NCI-H2227 treated with DMSO at 0.1 percent for 48 hours (cell line): ENCODE measurements at regions not wholly inside any gene's neighbourhood (a gene's known extent, or its start where the extent isn't known, plus 50 kb on each side); places are given as distances from the start of the nearest gene placed in this dataset.
A peak's percentile ranks its signal among the peaks of the same experiment; 100 is the strongest.

Experiments
- DNase-seq: peaks from one replicate; lab custom pipeline; 2025; lab: John Stamatoyannopoulos, UW

DNA sequence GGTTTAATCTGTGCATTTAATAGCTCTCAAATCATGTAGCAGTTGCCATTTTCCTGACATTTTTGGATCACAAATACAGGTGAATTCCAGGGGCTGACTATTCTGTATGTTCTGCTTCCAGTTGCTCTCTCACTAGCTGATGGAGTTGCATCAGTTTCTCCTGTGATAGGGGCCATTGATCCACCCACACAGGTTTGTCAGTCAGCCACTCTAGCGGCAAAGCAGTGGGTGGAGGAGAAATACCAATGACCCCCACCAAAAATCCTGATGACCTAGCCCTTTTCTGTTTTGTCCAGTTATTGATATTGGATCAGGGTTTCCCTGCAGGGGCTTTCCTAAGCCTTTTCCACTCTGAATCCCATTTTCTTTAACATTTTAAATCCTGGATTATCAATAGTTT lies 72.3 kb upstream of the BTN3A2 start:
- DNase-seq: no peak

DNA sequence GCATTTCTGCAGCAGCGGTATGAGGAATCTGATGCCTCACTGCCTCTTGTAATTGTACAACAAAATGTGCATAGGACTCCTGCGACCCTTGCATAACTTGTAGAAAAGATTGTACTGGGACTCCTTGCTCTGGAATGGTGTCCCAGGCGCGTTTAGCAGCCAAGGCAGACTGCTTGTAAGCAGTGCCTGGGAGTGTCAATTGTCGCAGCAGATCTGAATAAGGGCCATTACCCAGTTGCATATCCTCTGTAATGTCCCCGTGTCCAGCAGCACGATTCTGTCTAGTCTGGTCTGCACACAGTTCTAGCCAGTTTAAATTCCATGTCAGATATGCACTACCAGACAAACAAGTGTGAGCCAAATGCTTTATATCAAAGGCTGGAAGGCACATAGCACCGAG lies 70.7 kb upstream of the BTN3A2 start:
- DNase-seq: no peak

DNA sequence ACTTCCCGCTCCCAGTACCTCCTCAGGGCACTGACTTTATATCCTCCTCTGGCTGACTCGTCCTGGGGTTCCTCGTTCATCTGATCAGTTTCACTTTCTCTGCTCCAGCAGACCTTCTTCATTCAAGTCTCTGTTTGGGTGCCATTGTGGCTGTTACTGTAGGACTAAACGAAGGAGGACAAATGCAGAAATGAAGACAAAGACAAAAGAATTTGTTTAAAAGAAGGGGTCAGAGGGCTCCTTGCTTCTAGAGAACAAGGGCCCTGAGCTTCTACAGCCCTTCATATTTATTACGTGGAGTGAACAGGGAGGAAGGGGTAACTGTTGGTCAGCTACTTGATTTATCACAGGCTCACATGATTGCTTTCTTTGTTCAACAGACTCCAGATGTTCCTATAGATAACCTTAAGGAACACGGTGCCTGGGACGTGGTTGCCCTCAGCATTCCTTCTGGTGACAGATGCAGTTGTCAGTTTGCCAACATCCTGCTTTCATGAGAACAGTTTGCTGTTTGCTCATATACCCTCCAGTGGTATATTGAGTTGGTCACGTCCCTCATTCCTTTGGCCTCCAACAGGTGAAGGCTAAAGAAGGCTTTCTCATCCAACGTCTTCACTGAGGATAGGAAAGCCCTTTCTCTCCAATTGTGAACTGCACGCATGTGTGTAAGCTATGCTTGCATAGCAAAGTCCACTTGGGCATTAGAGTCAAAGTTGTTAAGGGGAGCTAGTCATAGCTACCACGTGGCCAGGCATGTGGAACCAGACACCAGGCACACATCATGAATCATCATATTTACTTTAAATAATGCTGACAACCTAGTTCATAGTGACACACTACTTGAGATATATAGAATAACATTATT lies 69.1 kb upstream of the BTN3A2 start:
- no peak for DNase-seq

DNA sequence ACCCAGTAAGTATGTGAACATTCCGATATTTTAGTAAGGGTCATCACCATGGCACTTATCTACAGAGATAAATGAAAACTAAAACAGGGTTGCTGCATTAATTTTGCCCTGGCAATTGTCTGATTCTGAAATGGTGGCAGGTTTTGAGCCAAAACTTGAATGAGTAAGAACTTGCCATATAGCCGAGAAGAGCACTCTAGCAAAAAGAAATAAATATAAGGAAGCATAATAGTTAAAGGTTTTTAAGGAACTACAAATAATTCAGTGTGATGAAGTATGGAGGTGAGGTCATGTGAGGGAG lies 68.5 kb upstream of the BTN3A2 start:
- DNase-seq: no peak

DNA sequence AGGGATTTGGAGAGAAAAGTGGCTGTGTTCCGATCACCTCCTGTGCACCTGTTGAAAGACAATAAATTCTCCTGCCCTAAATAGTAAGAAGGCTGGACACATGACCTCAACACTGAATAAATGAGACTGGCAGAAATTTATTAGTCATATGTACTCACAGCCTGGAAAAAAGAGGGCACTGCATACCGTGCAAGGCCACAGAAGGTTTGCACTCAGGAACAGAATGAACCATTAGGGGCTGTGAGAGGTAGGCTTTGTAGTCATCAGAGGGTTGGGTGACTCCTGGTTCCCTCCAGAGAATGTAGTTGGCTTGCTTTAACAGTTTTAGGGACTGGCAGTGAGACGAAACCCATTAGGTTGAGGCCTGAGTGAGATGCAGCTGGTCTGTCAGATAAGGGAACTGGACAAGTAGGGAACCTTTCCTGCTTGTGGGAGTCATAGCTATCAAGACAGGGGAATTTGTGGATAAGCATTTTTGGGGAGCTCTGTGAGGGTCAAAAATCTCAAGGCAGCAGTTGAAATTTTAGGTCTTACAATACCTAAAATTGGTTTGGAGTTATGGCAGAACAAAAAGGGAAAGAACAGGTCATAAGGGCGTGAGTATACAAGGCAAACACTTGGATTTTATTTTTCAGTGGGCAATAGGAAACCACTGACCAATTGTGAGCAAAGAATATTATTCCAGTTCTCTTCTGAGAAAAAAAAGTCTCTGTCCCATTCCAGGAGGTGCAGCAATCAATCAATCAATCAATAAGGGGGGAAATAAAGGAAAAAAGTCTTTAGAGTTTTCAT lies 67.9 kb upstream of the BTN3A2 start:
- no peak for DNase-seq

DNA sequence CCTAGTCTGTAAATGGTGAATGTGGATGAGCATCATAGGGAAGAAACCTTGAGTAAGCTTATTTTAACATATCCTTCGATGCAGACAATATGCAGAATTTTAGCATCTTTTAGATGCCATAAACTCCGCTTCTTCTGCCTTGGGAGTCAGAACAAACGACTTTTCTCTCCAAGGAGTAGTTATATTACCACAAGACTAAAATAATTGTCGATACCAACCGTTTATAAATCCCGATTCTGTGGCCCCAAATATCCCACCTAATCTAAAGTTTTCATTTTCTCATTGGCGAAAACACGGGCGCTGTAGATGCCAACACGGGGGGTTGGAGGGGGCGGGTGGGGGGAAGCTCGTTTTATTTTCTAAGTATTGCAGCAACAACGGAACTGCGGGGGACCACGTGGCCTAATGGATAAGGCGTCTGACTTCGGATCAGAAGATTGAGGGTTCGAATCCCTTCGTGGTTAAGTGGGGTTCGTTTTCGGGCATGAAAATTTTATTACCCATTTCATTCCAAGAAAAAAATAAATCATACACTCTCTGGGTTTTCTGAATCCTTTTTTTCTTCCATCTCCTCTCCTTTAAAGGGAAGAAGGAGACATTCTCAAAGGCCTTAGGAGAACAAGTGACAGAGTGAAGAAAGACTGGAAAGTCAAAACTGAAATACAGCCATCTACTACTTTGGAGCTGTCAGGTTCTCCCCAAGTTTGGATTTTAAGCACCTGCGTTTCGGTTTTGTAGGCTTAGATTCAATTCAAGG lies 65.5 kb upstream of the BTN3A2 start:
- DNase-seq: no peak

DNA sequence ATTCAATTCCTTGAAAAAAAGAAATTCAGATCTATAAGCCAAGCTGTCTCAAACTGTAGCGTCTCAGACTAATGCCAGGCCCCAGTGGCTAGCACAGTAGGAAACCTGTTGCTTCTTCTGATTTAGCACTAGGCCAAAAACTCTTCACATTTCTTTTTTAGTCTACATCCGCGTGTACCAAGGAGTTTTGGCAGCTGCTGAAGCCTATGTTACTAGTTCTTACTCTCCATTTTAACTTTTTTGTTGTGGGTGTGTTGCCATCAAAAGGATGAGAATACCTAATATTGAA lies 65.0 kb upstream of the BTN3A2 start:
- DNase-seq: no peak

DNA sequence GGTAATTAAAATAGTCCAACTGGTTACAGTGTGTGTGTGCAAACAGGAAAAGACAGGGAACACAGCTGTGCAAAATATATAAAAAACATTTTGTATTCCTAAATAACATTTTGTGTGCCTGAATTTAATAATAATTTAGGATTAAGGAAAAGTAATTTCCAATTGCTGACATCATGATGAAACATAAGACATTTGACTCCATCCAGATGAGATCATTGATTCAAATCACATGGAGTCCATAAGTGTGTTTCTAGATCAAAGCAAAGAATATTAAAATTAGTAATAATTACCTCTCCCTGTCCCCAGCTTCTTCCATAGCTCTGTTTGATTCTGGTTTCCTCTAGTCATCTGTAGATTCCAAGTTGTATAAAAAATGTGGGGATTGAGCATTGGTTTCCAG lies 64.6 kb upstream of the BTN3A2 start:
- DNase-seq: no peak

DNA sequence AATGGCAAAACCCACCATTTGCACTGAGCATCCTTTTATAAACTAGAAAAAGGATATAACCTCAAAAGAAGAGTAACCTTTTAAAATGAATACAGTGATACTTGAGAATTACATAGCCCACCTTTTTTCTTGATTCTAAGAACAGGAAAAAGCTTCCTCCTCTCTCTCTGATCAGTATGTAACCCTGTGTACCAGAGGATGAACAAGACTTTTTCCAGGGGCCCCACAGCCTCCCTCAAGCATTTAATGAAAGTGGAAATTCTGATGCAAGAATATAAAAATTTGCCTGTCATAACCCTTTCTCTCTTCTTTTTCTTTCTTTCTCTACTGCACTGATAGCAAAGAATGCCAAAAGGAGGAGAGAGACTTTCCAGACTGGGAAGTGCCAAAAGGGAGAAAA lies 64.2 kb upstream of the BTN3A2 start:
- no peak for DNase-seq

DNA sequence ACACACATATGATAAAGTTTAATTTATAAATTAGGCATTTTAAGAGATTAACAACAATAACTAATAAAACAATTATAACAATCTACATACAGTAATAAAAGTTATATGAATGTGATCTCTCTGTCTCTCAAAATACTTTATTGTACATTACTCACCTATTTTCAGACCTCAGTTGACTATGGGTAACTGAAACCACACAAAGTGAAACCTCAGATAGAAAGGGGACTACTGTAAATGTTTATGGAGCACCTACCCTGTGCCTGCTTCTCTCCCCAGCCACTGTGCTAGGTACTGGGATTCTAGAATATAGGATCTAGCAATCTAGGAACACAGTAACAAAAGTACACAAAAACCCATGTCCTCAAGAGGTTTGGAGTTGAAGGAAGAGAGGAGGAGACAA lies 63.4 kb upstream of the BTN3A2 start:
- DNase-seq: no peak

DNA sequence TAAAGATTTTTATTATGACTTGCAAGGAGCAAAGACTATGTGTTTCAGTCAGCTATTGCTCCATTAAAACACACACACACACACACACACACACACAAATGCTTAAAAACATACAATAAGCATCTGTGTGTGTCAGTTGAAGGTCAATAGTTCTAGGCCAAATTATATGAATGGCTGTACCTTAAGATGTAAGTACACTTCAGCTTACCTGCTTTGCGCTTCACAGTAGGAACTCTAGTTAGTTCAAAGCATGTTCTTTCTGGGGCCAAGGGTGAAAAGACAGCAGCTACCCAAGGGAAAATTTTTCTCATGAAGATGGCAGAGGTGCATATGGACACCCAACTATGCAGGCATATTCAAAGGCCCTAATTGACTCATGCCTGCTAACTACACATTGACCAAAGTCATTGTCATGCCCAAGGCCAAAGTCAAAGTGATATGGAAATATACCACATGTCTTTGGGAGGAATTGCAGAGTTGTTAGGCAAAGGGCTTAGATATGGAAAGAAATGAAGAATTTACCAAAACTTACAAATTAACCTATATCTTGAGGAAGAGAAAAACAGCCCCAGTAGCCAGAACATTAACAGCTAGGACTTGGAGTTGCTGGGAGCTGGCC lies 61.9 kb upstream of the BTN3A2 start:
- DNase-seq: no peak

DNA sequence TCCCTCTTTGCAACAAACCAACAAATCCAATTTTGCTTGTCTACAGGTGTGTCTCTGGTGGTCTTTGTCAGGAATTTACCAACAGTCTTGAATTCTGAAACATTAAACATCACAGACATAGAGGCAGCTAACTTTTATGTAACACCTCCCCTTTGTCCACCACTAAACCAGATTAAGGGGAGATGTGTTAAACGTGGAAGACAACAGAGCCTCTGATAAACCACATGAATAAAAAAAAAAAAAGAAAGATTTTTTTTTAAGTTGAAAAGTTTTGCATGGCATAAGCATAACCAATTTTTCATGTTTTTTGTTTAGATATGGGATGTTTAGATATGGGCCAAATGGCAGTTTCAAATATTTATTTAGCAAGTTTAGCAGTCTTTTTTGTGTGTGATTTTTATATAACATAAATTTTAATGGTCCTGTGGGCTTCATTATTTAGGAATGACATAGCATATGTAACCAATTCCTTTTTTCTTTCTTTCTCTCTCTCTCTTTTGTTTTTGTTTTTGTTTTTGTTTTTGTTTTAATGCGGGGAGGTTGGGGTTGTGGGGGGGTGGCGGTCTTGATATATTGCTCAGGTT lies 60.7 kb upstream of the BTN3A2 start:
- no peak for DNase-seq

DNA sequence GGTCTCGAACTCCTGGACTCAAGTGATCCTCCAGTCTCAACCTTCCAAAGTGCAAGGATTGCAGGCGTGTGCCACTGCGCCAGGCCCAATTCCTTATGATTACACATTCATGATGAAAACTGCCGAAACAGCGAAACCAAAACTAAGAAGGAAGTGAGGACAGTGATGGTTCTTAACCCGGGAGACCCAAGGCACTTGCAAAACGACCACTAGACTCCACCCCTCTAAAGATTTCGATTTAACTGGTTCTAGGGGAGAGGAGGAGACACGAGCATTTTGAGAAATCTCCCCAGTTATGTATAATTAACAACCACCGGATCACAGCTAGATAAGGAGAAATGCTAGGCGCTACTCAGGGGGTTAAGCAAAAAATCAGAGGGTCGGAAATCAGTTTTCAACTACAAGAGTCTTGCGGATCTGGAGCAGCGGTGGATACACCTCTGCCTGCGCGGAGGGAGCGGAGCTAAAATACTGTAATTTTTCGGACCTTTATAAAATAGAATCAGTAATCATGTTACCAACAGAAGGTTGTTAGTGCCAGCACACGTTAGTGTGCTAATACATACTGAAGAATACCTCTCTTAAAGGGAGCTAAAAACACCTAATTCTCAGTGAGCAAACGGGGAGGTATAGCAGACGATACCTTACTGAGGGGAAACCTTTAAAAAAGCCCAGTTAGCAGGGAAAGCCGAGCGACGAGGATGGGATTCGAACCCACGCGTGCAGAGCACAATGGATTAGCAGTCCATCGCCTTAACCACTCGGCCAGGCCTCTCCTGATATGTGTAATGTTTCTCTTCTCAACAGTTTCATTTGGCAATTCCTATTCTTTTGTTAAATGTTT lies 60.0 kb upstream of the BTN3A2 start:
- peak; percentile 55 for DNase-seq

DNA sequence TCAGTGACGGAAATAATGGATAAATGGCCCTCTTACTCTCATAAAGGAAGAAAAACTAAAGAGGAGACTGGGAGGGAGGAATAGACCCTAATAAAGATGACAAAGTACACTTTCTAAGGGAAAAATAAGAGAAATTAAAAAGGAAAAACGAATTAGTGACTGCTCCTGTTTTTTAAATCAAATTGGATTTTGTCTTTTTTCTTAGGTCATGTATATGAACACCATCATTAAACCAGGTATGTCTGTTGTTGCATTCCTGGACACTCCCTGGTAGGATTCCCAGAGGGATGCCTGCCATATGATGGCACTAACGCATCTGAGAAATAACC lies 59.4 kb upstream of the BTN3A2 start:
- DNase-seq: no peak

DNA sequence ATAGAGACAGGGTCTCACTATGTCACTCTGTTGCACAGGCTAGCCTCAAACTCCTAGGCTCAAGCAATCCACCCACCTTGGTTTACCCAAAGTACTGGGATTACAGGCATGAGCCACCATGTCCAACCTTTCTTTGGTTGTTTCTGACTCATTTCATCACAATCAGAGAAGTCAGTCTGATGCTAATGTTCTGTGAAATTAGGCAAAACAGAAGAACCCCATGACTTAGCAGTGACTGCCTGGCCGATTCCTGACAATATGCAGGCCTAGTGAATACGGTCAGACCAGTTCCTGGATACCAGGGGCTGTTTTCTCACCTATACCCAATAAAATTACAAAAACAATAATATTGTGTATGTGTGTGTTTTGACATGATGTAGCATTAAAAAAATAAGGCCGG lies 58.8 kb upstream of the BTN3A2 start:
- DNase-seq: no peak

DNA sequence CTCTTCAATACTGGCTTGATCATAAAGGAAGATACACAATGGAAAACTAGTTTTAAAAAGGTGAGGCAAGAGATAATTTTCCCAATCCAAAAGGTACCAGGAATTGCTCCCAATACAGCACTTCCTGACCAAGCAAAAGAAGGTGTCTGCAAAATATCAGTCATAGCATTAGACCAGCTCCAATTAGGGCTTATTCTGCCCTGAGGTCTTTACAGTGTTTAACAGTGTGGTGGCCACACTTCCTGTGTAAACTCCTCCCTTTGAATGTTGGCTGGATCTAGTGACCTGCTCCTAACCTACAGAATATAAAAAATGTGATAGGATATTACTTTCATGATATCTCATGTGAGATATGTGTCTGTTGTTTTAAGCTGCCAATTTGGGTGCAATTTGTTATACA lies 57.1 kb upstream of the BTN3A2 start:
- no peak for DNase-seq

DNA sequence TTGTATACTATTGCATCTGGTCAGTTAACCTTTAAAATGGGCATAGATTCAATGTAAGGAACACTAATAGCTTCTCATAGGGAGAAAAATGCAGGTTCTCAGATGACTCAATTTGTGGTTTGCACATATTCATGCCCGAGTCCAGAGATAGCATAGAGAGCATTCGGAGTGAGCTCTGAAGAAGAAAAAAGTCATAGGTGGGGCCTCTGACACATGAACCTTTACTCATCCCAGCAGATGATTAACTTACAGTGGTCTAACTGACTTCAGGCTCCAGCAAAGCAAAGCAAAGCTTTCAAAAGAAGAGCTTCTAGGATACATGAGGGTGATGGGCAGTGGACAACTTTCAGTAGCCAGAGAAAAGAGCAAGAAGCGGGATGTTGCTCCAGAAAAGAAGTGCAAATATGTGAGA lies 55.3 kb upstream of the BTN3A2 start:
- DNase-seq: no peak

DNA sequence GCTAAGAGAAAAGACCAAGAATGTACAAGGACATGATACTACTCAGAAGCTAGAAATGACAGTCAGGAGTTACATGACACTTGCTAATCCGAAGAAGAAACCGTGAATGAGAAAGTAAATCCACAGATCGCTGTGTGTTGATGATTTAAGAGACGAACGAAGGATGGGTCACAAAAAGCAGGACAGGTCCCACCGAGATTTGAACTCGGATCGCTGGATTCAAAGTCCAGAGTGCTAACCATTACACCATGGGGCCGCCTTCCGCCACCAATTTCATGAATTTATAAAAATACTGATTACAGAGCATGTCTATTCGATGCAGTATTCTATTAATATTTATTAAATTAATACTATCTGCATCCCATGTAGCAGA lies 54.0 kb upstream of the BTN3A2 start:
- peak; percentile 72 for DNase-seq

DNA sequence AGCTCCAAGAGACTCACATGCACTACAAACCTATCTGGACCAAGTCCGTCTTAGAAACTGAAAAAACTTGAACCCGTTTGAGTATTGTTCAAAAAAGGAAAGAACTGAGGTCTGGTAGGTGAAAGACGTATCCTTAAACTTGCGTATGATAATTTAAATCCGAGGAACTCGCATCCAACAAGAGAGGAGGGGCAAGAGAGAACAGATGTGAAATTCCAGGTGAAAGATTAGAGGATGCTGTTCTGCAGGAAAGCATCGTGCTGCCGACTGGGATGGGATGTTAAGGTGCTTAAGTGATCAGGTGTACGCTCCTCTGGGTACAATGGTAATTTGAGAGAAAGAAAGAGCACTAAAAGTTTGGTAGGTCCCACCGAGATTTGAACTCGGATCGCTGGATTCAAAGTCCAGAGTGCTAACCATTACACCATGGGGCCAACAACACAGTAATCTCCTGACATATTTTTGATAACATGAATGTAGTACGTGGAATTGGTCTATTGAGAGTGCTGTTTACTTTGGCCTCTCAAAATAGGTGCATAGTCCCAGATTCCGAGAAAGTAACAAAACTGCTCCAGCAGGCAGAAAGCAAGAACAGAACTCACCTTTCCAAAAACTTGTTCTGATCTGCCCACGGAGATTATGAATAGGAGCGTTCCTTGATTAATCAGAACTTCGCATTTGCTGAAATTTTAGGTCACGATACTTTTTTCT lies 53.5 kb upstream of the BTN3A2 start:
- peak; percentile 76 for DNase-seq

DNA sequence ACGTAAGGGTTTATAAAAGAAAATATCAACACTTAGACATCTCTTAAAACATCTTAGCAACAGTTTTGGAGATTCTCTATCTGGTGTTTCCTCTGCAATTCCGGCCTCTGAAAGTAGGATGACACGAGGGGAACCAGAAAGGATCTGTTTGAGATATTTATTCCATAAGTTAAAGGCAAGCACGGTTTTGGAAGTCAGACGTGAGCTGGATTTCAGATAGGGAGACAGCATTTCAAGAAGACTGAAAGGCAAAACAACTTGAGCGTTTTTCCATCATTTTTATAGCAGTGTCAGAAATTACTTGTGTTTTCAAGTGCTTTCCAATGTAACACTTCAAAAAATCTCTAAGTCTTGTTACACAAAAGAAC lies 52.9 kb upstream of the BTN3A2 start:
- no peak for DNase-seq
